ENCODE measurements at regions not wholly inside any gene's neighbourhood (a gene's known extent, or its start where the extent isn't known, plus 50 kb on each side); places are given as distances from the start of the nearest gene placed in this dataset.

DNA sequence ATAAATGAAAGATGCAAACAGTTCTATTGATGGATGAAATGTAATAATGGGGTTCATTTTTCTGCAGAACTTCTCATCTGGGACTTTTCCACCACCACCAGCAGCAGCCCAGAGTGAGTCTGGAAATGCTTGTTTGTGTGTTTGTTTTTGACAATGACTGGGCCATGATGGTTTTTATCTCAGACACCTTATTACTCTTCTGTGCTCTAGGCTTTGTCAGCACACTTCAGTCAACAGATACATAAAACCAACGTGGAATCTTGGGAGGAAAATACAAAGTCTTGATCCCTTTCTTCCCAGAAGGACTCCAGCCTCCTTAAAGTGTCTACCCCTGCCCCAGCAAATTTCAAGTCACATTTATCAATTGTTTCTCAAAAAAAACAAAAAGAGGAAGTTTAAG is 134.0 kb downstream of the MREG start:
- Mint-ChIP-seq H3K9me3 (peaks cover 28% of the 10 kb centered on the region), H3K27ac (no peak overlapping the region), H3K4me1 (peaks cover 28% of the 10 kb centered on the region), H3K4me3 (no peak overlapping the region), H3K36me3 (ENCODE audit: low read depth) (peaks cover 17% of the 10 kb centered on the region), H3K27me3 (ENCODE audit: low read depth, poor library complexity) (peaks cover 16% of the 10 kb centered on the region)
- TF ChIP-seq, protein P1, sequence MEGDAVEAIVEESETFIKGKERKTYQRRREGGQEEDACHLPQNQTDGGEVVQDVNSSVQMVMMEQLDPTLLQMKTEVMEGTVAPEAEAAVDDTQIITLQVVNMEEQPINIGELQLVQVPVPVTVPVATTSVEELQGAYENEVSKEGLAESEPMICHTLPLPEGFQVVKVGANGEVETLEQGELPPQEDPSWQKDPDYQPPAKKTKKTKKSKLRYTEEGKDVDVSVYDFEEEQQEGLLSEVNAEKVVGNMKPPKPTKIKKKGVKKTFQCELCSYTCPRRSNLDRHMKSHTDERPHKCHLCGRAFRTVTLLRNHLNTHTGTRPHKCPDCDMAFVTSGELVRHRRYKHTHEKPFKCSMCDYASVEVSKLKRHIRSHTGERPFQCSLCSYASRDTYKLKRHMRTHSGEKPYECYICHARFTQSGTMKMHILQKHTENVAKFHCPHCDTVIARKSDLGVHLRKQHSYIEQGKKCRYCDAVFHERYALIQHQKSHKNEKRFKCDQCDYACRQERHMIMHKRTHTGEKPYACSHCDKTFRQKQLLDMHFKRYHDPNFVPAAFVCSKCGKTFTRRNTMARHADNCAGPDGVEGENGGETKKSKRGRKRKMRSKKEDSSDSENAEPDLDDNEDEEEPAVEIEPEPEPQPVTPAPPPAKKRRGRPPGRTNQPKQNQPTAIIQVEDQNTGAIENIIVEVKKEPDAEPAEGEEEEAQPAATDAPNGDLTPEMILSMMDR (IDR thresholded peaks at IDR 0.05): no peak
- DNase-seq: no peak

DNA sequence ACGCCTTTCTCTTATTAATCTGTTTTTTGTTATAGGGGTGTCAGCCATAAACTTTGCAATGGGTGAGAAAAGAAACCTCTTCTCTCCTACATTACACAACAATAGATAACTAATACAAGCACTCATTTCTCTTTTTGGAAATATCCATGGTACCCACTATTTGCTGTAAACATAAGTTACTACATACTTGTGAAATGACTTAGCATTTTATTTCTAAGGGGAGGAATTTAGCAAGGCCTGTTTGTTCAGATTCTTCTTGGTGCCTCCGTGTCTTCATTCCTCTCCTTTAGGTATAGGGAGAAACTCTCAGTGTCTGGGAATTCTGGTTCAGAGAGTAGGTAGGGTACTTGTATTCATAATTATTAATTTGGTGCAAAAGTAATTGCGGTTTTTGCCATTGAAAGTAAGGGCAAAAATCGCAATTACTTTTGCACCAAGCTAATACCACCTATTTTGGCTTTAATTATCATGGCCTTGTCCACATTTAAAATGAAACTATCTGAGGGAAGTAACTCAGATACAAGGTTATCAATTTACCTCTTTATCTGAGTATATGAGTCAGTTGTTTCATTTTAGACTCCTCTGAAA is 134.8 kb downstream of the MREG start:
- H3K27ac Mint-ChIP-seq: no peak overlapping the region
- DNase-seq: no peak
- H3K36me3 Mint-ChIP-seq (ENCODE audit: low read depth): peaks cover 17% of the 10 kb centered on the region
- peaks cover 20% of the 10 kb centered on the region for H3K4me1 Mint-ChIP-seq
- no peak overlapping the region for H3K4me3 Mint-ChIP-seq
- peaks cover 16% of the 10 kb centered on the region for H3K27me3 Mint-ChIP-seq (ENCODE audit: low read depth, poor library complexity)
- TF ChIP-seq, protein P1 (IDR thresholded peaks at IDR 0.05): no peak
- peaks cover 28% of the 10 kb centered on the region for H3K9me3 Mint-ChIP-seq

DNA sequence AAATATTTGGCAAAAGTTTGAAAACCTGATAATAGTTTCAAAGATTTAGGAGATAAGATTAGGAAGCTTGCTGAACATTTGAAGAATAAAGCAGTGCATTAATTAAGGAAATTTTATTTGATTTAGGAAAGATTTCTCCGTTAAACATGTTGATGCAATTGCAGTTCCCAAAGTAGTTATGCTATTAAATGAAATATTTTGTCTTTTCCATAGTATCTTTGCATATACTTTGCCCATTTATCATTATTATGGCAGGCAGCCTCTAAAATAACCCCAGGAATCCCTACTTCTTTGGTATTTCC is 136.5 kb downstream of the MREG start:
- TF ChIP-seq, protein P1 (IDR thresholded peaks at IDR 0.05): no peak
- H3K36me3 Mint-ChIP-seq (ENCODE audit: low read depth): peaks cover 17% of the 10 kb centered on the region
- no peak for DNase-seq
- peaks cover 31% of the 10 kb centered on the region for H3K9me3 Mint-ChIP-seq
- no peak overlapping the region for H3K27ac Mint-ChIP-seq
- no peak overlapping the region for H3K4me3 Mint-ChIP-seq
- peaks cover 19% of the 10 kb centered on the region for H3K27me3 Mint-ChIP-seq (ENCODE audit: low read depth, poor library complexity)
- peaks cover 17% of the 10 kb centered on the region for H3K4me1 Mint-ChIP-seq

DNA sequence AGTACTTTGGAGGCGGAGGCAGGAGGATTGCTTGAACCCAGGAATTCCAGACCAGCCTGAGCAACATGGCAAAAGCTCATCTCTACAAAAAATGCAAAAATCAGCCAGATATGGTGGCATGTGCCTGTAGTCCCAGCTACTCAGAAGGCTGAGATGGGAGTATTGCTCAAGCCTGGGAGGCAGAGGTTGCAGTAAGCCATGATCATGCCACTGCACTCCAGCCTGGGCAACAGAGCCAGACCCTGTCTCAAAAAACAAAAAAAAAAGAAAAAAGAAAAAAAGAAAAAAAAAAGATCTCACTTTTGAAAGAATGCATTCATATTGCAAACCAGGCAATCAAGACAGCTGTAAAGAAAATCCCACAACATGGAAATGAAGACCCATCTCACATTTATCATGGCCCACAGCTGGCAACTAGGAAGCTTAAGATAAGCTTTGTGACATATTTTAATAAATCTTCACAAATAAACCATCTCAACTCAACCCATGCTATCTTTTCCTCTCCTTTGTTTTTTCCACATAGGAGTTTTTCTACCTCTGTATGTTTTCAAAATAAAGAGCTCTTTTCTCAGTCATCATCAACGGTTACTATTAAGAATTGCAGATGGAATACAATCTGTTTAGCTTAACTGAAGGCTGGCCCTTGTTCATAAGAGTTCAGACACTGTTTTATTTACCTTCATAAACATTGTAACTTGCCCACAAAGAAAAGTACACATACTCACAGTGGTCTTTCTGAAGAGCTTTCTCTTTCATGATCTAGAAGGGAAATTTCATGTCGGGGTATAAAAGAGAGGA is 137.0 kb downstream of the MREG start:
- DNase-seq: no peak
- H3K4me1 Mint-ChIP-seq: peaks cover 14% of the 10 kb centered on the region
- no peak overlapping the region for H3K27ac Mint-ChIP-seq
- TF ChIP-seq, protein P1 (IDR thresholded peaks at IDR 0.05): no peak
- H3K36me3 Mint-ChIP-seq (ENCODE audit: low read depth): peaks cover 17% of the 10 kb centered on the region
- no peak overlapping the region for H3K4me3 Mint-ChIP-seq
- H3K27me3 Mint-ChIP-seq (ENCODE audit: low read depth, poor library complexity): peaks cover 19% of the 10 kb centered on the region
- H3K9me3 Mint-ChIP-seq: peaks cover 31% of the 10 kb centered on the region

DNA sequence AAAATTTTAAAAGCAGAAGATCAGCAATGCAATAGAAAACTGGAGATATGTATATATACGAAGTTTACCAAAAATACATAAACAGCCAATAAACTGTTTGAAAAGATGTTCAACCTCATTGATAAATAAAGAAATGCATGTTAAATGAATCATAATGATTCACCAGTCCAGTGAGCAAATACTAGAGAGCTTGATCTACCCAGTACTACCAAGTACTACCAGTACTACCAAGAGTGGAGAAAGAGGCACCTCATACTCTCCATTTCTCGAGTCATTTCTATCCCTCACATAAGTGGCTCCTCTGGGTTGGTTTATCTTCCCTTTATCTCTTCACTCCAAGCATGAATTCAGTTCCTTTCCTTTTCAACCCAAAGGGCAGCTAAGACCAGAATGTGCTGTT is 138.9 kb downstream of the MREG start:
- DNase-seq: no peak
- TF ChIP-seq, protein P1 (IDR thresholded peaks at IDR 0.05): no peak
- peaks cover 17% of the 10 kb centered on the region for H3K36me3 Mint-ChIP-seq (ENCODE audit: low read depth)
- H3K27me3 Mint-ChIP-seq (ENCODE audit: low read depth, poor library complexity): peaks cover 19% of the 10 kb centered on the region
- H3K4me1 Mint-ChIP-seq: peaks cover 3% of the 10 kb centered on the region
- no peak overlapping the region for H3K4me3 Mint-ChIP-seq
- peaks cover 35% of the 10 kb centered on the region for H3K9me3 Mint-ChIP-seq
- no peak overlapping the region for H3K27ac Mint-ChIP-seq

DNA sequence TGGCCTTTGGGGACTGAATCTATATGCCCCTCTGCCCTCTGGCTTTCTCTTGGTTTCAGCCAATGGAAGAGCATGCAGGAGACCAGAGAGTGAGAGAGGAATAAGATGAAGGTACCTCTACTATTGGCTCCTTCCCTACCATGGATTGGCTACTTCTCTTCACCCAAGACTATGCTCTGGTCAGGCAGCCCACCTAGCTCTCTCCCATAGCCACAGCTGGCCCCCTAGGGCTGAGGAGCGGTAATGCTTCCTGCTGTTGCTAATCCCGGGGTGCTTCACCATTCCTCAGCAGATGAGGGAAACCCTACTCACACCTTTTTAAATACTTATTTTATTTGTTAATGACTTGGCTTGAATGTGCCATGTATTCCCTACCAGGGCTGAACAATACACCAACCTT is 142.4 kb downstream of the MREG start:
- H3K9me3 Mint-ChIP-seq: peaks cover 16% of the 10 kb centered on the region
- TF ChIP-seq, protein P1 (IDR thresholded peaks at IDR 0.05): peak; percentile 25
- H3K27me3 Mint-ChIP-seq (ENCODE audit: low read depth, poor library complexity): peaks cover 15% of the 10 kb centered on the region
- H3K4me1 Mint-ChIP-seq: peaks cover 33% of the 10 kb centered on the region
- no peak overlapping the region for H3K27ac Mint-ChIP-seq
- H3K36me3 Mint-ChIP-seq (ENCODE audit: low read depth): peaks cover 4% of the 10 kb centered on the region
- no peak overlapping the region for H3K4me3 Mint-ChIP-seq
- peak; percentile 12 for DNase-seq

All from nephron progenitor cell (in vitro differentiated cells).